GM12878 (cell line): ENCODE measurements at regions not wholly inside any gene's neighbourhood (a gene's known extent, or its start where the extent isn't known, plus 50 kb on each side); places are given as distances from the start of the nearest gene placed in this dataset.

Experiments used
- BACH1 ChIP-seq: fragments of 450-650 bp; IDR thresholded peaks from 2 replicates; pipeline ENCODE4 v1.6.1; 2017; ENCODE audit warnings: mild to moderate bottlenecking, borderline replicate concordance
- BMI1 ChIP-seq: fragments of 450-650 bp; IDR thresholded peaks from 2 replicates; pipeline ENCODE4 v1.6.1; 2016; ENCODE audit warnings: mild to moderate bottlenecking, moderate library complexity, borderline replicate concordance
- CREB1 ChIP-seq: IDR thresholded peaks from 2 replicates; pipeline ENCODE4 v1.6.1; 2012; ENCODE audit warnings: low read depth, mild to moderate bottlenecking, inconsistent platforms
- CTCF ChIP-seq, 3 experiments: IDR thresholded peaks in 2 of 3; conservative IDR thresholded peaks in 1 of 3; 2 replicates each; pipeline ENCODE4 v1.5.1; 2011; ENCODE audit warnings: low read depth in 3 of 3, low read length in 3 of 3, mild to moderate bottlenecking in 3 of 3, control low read depth in 2 of 3, moderate library complexity in 2 of 3, inconsistent platforms in 1 of 3, mixed read lengths in 1 of 3; ENCODE audit not compliant: control insufficient read depth in 2 of 3, insufficient read depth in 1 of 3; ENCODE audit errors: extremely low read depth in 1 of 3
- EP300 ChIP-seq, 2 experiments: fragments of 150-350 bp in 1 of 2; IDR thresholded peaks; 2 replicates each; pipeline ENCODE4 v1.6.1; 2011 to 2012; ENCODE audit warnings: low read depth in 2 of 2, low read length in 2 of 2, borderline replicate concordance in 1 of 2, improper control_type of control experiment in 1 of 2, inconsistent platforms in 1 of 2; ENCODE audit not compliant: control insufficient read depth in 1 of 2
- FOXK2 ChIP-seq: fragments of 450-650 bp; IDR thresholded peaks from 2 replicates; pipeline ENCODE4 v1.6.1; 2017; ENCODE audit warnings: mild to moderate bottlenecking, moderate library complexity
- MTA3 ChIP-seq: IDR thresholded peaks from 2 replicates; pipeline ENCODE4 v1.6.1; 2012; ENCODE audit warnings: low read length, inconsistent platforms, borderline replicate concordance
- POLR2A ChIP-seq: IDR thresholded peaks from 2 replicates; pipeline ENCODE4 v1.6.1; 2011; ENCODE audit warnings: low read depth, mild to moderate bottlenecking, low read length
- RFX5 ChIP-seq: IDR thresholded peaks from 2 replicates; pipeline ENCODE4 v1.6.1; 2011; ENCODE audit warnings: low read depth, low read length, improper control_type of control experiment
- SMC3 ChIP-seq: IDR thresholded peaks from 2 replicates; pipeline ENCODE4 v1.6.1; 2011; ENCODE audit warnings: low read length, improper control_type of control experiment, borderline replicate concordance
- SUZ12 ChIP-seq: fragments of 200-600 bp; sonication (generic); IDR thresholded peaks from one replicate; pipeline ENCODE4 v1.6.1; 2018; ENCODE audit warnings: antibody characterized with exemption, mild to moderate bottlenecking; ENCODE audit not compliant: unreplicated experiment
- TARDBP ChIP-seq: IDR thresholded peaks from 2 replicates; pipeline ENCODE4 v1.6.1; 2016; ENCODE audit warnings: borderline replicate concordance
- TCF12 ChIP-seq: IDR thresholded peaks from 2 replicates; pipeline ENCODE4 v1.6.1; 2011; ENCODE audit warnings: low read depth, mild to moderate bottlenecking, low read length
- ZNF274 ChIP-seq: IDR thresholded peaks from one replicate; pipeline ENCODE4 v1.8.0; 2011; ENCODE audit not compliant: insufficient read length, insufficient read depth

GRCh38 chr12:91555436-91556415 lies 373.1 kb upstream of the DCN start:
- TF ChIP-seq SMC3 (no peak), RFX5 (no peak), BMI1 (no peak), MTA3 (no peak), POLR2A (no peak), TARDBP (no peak), SUZ12 (no peak), ZNF274 (no peak), BACH1 (no peak), EP300 (IDR thresholded peaks at IDR 0.05; ENCODE audit: borderline replicate concordance in 1 of 2, control insufficient read depth in 1 of 2, low read depth in 2 of 2, low read length in 2 of 2) (no peak), CREB1 (no peak), CTCF (IDR thresholded peaks at IDR 0.05 in 2 of 3, conservative IDR thresholded peaks at IDR 0.05 in 1 of 3; ENCODE audit: control insufficient read depth in 2 of 3, extremely low read depth in 1 of 3, insufficient read depth in 1 of 3, low read depth in 3 of 3, low read length in 3 of 3) (no peak), TCF12 (no peak), FOXK2 (no peak)
